ENCODE measurements at regions not wholly inside any gene's neighbourhood (a gene's known extent, or its start where the extent isn't known, plus 50 kb on each side); places are given as distances from the start of the nearest gene placed in this dataset.

DNA sequence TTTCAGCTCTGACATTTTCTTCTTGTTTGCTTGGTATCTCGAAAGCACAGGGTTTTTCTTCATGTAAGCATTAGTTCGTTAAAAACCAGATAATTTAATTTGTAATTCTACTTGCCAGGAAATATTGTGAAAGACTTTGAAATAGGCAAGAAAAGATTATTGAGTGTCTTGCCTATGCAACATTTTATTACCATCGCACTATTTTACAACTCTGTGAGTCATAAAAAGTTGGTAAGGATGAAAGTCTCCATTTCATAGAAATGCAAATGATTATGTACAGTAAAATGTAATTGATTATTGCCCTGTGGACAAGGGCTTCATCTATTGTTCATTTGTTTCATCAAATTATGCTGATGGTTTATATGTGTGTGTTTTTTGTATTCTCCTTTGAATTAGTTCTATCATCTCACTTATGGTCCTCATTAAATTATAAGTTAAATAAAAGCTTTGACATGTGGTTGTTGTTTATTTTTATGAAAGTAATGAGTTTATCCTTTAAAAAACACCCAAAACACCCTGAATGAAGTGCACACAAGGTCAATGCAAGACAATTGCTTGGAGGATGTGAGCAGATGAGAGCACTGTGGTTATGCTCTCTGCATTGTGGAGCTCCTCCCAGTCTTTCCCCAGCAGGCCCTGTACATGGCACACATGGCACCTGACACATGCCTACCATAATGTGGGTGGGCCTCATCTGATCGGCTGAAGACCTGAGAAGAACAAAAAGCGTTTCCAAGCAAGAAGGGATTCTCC is 230.8 kb downstream of the CXCL12 start:
- no peak for TF ChIP-seq CTCF (IDR thresholded peaks at IDR 0.05; ENCODE audit: insufficient read depth, low read depth, low read length)
- no peaks in the 10 kb centered on the region for H3K36me3 ChIP-seq (ENCODE audit: control insufficient read depth, insufficient read depth, low read length)
- ChIA-PET CTCF (interaction anchor here (1.0 kb wide), 2 partner anchors 16 to 24 kb away, joined by 3 read pairs; no protein-coding TSS in a partner anchor), POLR2A (no interaction called here)
- H3K4me3 ChIP-seq (ENCODE audit: low read depth, low read length), result no peak overlapping the region
- no peaks in the 10 kb centered on the region for H3K27me3 ChIP-seq (ENCODE audit: control insufficient read depth, insufficient read depth, low read length)
- no peak for DNase-seq (ENCODE audit: low read depth)

DNA sequence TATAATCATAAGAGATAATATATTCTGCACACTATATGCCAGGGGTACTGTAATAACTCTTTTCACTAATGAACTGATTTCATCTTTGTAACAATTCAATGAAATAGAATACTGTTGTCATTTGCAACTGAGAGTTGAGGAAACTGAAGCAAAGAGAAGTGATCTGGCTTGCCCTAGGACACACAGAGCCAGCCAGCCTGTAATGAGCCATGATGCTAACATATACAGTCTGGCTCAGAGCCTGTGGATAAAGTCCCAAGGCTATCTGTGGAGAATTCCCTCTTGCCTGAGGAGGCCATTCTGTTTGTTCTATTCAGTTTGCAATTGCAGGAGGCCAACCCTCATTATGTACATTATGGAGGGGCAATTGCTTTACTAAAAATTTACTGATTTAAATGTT is 241.3 kb downstream of the CXCL12 start:
- ChIA-PET CTCF (no interaction called here), POLR2A (no interaction called here)
- peaks cover 2% of the 10 kb centered on the region; the same call in 1 of the 2 replicates for H3K27me3 ChIP-seq (ENCODE audit: control insufficient read depth, insufficient read depth, low read length)
- no peak overlapping the region for H3K4me3 ChIP-seq (ENCODE audit: low read depth, low read length)
- no peaks in the 10 kb centered on the region for H3K36me3 ChIP-seq (ENCODE audit: control insufficient read depth, insufficient read depth, low read length)
- no peak for TF ChIP-seq CTCF (IDR thresholded peaks at IDR 0.05; ENCODE audit: insufficient read depth, low read depth, low read length)
- no peak for DNase-seq (ENCODE audit: low read depth)

DNA sequence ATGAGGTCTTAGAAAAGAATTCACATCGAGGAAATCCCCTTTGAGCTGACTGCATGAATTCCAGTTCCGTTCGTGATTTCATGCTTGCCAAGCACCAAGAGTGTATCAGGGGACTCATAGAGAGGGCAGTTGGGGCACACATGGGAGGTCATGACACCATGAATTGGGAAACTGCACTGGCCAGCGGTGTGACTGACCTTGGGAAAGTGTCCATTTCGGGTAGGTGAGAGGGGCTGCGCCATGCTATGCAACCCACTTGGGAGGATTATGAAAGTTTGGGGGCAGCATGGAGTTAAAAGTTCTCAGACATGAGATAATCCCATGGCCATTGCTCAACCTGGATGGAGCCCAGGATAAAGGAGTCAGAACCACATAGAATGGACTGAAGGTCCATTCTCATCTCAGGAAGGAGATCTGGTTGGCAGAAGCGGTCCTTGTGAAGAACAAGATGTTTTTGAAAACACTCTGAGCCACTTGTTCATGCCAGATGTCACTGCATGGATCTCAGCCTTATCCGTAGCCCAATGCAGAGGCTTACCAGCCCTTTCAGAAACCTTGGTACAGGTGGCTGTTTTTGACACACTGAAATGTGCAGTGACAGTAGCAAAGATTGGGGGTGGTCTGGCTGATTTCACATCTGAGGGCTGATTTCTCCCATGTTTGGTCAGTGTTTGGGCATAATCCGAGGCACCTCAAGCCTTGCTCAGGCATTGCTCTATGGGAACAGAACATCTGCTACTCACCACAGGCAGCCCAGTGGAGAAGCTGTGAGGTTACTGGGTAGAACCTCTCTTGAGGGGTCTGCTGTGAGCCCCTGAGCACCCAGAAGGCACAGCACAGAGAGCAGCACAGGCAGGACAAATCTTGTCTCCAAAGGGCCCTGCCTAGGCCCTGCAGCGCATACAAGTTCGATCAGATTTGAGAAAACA is 252.3 kb downstream of the CXCL12 start:
- Histone ChIP-seq H3K36me3 (ENCODE audit: control insufficient read depth, insufficient read depth, low read length) (no peaks in the 10 kb centered on the region), H3K27me3 (ENCODE audit: control insufficient read depth, insufficient read depth, low read length) (peaks cover 3% of the 10 kb centered on the region; the same call in 1 of the 2 replicates), H3K4me3 (ENCODE audit: low read depth, low read length) (no peak overlapping the region)
- DNase-seq (ENCODE audit: low read depth), result no peak
- no peak for TF ChIP-seq CTCF (IDR thresholded peaks at IDR 0.05; ENCODE audit: insufficient read depth, low read depth, low read length)
- POLR2A ChIA-PET, result no interaction called here
- CTCF ChIA-PET, result no interaction called here

DNA sequence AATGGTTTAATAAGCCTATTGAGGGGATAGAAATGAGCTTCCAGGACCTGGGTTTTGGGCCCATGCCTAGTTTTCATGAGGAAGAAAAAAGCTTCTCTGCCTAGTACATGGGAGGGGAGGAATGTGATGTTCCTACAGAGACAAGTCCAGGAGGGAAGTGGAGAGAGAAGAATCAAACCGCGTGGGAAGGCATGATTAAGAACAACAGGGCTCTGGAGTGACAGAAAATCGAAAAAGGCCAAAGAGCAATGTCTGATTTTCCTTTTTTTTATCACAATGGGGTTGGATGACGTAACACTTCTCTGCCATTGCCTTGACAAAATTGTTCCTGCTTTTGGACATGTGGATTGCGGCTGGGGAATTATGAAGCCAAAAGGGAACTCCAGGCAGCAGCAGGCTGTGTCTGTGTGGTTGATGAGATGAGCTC is 258.6 kb downstream of the CXCL12 start:
- TF ChIP-seq CTCF (IDR thresholded peaks at IDR 0.05; ENCODE audit: insufficient read depth, low read depth, low read length), result no peak
- DNase-seq (ENCODE audit: low read depth), result no peak
- Histone ChIP-seq H3K27me3 (ENCODE audit: control insufficient read depth, insufficient read depth, low read length) (no peaks in the 10 kb centered on the region), H3K36me3 (ENCODE audit: control insufficient read depth, insufficient read depth, low read length) (no peaks in the 10 kb centered on the region), H3K4me3 (ENCODE audit: low read depth, low read length) (no peak overlapping the region)
- ChIA-PET CTCF (interaction anchor here (1.0 kb wide), 1 partner anchor 8 kb away, joined by 5 read pairs; no protein-coding TSS in a partner anchor), POLR2A (no interaction called here)

DNA sequence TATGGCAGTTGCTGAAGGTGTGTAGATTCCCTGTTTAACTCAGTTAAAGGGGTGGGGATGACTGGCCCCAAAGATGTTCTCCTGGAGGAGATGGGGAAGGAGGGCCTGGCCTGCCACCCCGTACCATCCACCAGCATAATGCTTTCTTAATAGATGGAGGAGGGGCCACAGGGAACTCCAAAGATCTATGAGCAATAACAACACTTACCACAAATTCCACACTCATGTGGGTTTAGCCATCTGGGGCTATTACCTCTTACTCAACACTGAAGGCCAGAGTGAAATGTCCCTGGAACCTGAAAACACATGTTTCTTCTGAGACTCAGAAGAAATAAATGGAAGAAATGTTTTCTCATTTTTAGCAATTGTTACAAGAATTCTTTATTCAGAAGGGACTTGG is 259.0 kb downstream of the CXCL12 start:
- TF ChIP-seq CTCF (IDR thresholded peaks at IDR 0.05; ENCODE audit: insufficient read depth, low read depth, low read length), result no peak
- DNase-seq (ENCODE audit: low read depth), result peak; percentile 84
- ChIA-PET CTCF (interaction anchor here (0.5 kb wide), 1 partner anchor 405 kb away, joined by 4 read pairs; no protein-coding TSS in a partner anchor), POLR2A (no interaction called here)
- Histone ChIP-seq H3K36me3 (ENCODE audit: control insufficient read depth, insufficient read depth, low read length) (no peaks in the 10 kb centered on the region), H3K4me3 (ENCODE audit: low read depth, low read length) (no peak overlapping the region), H3K27me3 (ENCODE audit: control insufficient read depth, insufficient read depth, low read length) (no peaks in the 10 kb centered on the region)
